ENCODE measurements at regions not wholly inside any gene's neighbourhood (a gene's known extent, or its start where the extent isn't known, plus 50 kb on each side); places are given as distances from the start of the nearest gene placed in this dataset.

DNA sequence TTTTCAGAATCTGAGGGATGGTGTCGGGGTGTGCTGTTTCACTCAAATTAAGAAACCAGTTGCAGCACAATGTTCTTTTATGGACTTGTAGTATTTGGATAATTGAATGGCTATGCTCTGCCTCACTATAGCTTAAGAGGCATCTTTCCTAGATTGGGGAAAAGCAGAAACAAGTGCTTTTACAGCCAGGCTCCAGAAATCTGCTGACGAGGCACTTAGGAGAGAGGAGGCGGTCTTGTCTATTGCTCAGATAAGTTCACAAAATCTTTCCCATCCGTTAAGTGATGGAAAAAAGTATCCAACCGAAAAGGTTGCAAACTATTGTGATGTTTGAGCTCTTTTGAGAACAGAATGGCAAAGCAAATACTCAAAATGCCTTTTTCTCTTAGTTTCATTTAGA is 336.1 kb upstream of the RARB start:
- POLR2A ChIA-PET: no interaction called here
- H3K36me3 Mint-ChIP-seq: no peaks in the 10 kb centered on the region
- H3K4me3 Mint-ChIP-seq: no peak overlapping the region
- no peak for ATAC-seq (ENCODE audit: low read depth)
- DNase-seq: no peak
- H3K4me1 Mint-ChIP-seq: no peaks in the 10 kb centered on the region
- peaks cover 1% of the 10 kb centered on the region for H3K9me3 Mint-ChIP-seq
- no peak overlapping the region for H3K27ac Mint-ChIP-seq
- H3K27me3 Mint-ChIP-seq: no peaks in the 10 kb centered on the region

DNA sequence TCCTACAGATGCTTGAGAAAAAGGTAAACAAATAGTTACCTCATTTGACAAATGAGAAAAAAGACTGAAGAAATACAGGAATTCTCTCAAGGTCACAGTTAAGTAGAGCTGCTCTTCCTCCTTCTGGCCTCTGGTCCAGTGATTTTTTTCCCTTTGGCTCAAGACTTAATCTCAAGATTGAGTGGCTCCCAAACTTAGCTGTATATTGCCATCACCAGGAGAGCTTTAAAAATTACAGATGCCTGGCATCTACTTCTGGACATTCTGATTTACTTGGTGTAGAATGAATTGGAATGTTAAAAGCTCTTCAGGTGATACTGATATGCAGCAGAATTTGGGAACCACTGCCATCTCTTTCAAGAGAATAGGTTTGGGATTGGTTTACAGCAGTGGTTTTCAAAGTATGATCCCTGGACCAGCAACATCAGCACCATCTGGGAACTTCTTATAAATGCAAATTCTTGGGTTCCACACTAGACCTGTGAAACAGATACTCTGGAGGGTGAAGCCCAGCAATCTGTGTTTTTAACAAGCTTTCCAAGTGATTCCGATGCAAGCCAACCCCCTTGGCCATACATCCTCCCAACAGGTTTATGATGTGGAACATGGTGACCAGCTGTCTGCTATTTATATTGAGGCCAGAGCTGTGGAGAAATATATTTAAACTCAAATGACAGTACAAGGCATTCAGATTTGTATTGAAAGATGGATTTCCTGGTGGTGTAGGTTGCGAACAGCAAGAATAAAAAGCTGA is 333.0 kb upstream of the RARB start:
- Mint-ChIP-seq H3K36me3 (no peaks in the 10 kb centered on the region), H3K4me1 (no peaks in the 10 kb centered on the region), H3K9me3 (no peaks in the 10 kb centered on the region), H3K4me3 (no peak overlapping the region), H3K27ac (no peak overlapping the region), H3K27me3 (no peaks in the 10 kb centered on the region)
- POLR2A ChIA-PET: no interaction called here
- ATAC-seq (ENCODE audit: low read depth) (no peak), DNase-seq (no peak)

DNA sequence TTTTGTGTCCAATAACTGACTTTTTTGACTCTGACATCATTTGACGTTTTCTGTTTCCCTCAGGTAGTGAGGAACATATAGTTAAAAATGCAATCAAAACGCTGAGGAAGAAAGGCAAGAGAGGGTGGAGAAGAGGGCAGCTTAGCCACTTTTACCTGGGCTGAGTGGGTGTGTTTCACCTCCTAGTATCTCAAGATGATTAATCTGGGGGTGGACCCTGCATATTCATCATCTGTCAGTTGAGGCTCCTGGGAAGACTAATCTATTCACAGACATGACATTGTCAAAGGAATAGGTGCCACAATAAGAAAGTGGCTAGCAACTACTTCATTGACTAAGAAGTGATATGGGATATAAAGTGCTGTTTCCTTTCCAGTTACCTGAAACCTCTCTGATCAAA is 331.5 kb upstream of the RARB start:
- Mint-ChIP-seq H3K36me3 (no peaks in the 10 kb centered on the region), H3K27ac (no peak overlapping the region), H3K4me3 (no peak overlapping the region), H3K4me1 (no peaks in the 10 kb centered on the region), H3K27me3 (no peaks in the 10 kb centered on the region), H3K9me3 (no peaks in the 10 kb centered on the region)
- POLR2A ChIA-PET: no interaction called here
- no peak for DNase-seq
- no peak for ATAC-seq (ENCODE audit: low read depth)

DNA sequence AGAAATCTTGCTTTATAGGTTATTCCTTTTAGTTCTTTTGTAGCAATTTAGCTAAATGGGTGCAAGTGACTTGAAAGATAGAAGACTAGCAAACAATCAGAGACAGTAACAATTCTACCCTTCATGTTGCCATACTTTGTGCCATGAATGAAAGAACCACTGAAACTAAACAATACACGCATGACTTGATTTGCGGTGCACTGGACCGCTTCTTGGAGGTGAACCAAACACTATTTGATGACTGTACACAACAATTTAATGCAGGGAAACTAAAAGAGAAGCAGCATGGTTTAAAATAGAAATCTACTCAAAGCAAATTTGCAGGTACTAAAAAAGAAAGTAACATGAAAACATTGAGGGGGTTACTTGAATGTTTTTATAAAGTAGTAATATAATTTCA is 331.0 kb upstream of the RARB start:
- Mint-ChIP-seq H3K27ac (no peak overlapping the region), H3K36me3 (no peaks in the 10 kb centered on the region), H3K4me3 (no peak overlapping the region), H3K4me1 (no peaks in the 10 kb centered on the region), H3K27me3 (no peaks in the 10 kb centered on the region), H3K9me3 (no peaks in the 10 kb centered on the region)
- POLR2A ChIA-PET: no interaction called here
- DNase-seq: no peak
- no peak for ATAC-seq (ENCODE audit: low read depth)

DNA sequence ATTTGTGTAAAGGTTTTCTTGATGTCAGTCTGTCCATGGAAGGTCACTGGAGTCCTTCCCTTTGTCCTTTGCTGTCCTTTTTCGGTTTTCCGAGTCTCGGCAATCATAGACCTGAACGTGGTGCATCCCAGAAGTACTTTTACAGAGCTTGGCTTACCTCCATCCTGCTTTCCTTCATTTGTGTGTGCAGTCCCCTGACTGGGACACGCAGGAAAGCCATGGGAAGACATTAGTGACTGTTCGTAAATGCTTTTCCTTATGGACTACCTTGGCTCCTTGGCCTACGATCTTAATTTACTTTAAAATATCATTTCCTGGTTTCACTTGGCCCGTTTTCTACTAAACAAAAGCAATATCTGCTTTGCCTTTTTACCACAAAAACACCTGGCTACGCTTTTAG is 328.4 kb upstream of the RARB start:
- Mint-ChIP-seq H3K27me3 (no peaks in the 10 kb centered on the region), H3K4me1 (no peaks in the 10 kb centered on the region), H3K9me3 (no peaks in the 10 kb centered on the region), H3K27ac (no peak overlapping the region), H3K4me3 (no peak overlapping the region), H3K36me3 (no peaks in the 10 kb centered on the region)
- ATAC-seq (ENCODE audit: low read depth): no peak
- POLR2A ChIA-PET: no interaction called here
- no peak for DNase-seq

DNA sequence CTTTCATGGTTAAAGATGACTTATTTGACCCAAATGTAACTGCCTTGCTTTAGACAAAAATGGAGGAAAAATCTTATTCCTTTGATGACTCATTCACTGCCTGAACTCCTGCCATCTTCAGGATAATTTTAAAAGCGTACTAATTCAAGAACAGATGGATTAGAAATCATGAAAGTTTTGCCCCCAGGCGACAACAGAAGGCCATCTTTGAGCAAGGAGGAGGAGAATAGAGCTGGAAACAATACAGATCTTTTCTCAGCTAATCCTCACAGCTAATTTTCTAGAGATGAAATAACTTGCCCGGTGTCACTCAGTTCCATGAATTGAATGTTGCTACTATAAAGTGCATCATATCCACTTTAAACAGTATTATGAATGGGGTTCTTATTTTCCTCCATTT is 324.7 kb upstream of the RARB start:
- no peaks in the 10 kb centered on the region for H3K27me3 Mint-ChIP-seq
- no peaks in the 10 kb centered on the region for H3K9me3 Mint-ChIP-seq
- no peak overlapping the region for H3K4me3 Mint-ChIP-seq
- no peaks in the 10 kb centered on the region for H3K36me3 Mint-ChIP-seq
- DNase-seq (no peak), ATAC-seq (ENCODE audit: low read depth) (no peak)
- no peak overlapping the region for H3K27ac Mint-ChIP-seq
- no peaks in the 10 kb centered on the region for H3K4me1 Mint-ChIP-seq
- POLR2A ChIA-PET: no interaction called here

DNA sequence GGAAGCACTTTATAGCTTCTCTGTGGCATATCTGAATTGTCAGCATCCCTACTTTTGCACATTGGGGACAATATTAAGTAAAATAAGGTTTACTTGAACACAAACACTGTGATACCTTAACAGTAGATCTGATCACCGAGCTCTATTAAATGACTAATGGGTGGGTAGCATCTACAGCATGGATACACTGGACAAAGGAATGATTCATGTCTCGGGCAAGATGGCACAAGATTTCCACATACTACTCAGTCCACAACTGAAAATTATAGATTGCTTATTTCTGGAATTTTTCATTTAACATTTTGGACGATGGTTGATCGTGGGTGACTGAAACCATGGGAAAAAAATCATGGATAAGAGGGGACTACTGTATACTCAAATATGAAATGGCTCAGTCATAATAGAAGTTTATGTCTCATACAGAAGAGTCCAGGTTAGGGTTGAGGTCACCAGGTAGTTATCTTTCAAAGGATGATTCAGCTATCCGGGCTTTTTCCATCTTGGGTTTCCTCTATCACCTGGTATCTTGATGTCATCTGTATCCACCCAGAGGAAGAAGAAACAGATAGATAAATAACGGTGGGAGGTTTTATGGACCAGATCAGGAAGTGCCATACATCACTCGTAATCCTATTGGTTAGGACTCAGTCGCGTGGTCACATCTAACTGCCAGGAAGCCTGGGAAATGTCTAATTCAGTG is 320.0 kb upstream of the RARB start:
- Mint-ChIP-seq H3K9me3 (no peaks in the 10 kb centered on the region), H3K4me3 (no peak overlapping the region), H3K36me3 (no peaks in the 10 kb centered on the region), H3K27me3 (no peaks in the 10 kb centered on the region), H3K27ac (no peak overlapping the region), H3K4me1 (no peaks in the 10 kb centered on the region)
- POLR2A ChIA-PET: no interaction called here
- ATAC-seq (ENCODE audit: low read depth): no peak
- no peak for DNase-seq

DNA sequence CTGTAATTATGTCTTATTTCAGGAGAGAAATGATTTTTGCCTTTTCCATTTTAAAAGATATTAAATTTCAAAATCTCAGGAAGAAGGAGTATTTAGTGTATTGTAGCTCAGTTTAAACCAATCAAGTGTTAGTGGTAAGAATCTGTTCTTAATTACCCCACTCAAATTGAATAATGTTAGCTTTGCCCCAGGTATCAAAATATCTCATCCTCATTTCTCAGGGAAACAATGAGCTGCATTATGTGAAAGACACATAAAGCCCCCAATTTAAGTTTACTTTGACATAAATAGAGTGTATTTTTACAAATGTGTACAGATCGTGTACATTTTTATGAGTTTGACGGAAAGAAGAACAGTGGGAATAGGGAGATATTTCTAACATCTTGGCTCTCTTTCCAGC is 317.4 kb upstream of the RARB start:
- no peaks in the 10 kb centered on the region for H3K36me3 Mint-ChIP-seq
- H3K4me1 Mint-ChIP-seq: no peaks in the 10 kb centered on the region
- H3K27ac Mint-ChIP-seq: no peak overlapping the region
- no peak overlapping the region for H3K4me3 Mint-ChIP-seq
- POLR2A ChIA-PET: no interaction called here
- no peaks in the 10 kb centered on the region for H3K9me3 Mint-ChIP-seq
- H3K27me3 Mint-ChIP-seq: no peaks in the 10 kb centered on the region
- ATAC-seq (ENCODE audit: low read depth) (no peak), DNase-seq (no peak)

DNA sequence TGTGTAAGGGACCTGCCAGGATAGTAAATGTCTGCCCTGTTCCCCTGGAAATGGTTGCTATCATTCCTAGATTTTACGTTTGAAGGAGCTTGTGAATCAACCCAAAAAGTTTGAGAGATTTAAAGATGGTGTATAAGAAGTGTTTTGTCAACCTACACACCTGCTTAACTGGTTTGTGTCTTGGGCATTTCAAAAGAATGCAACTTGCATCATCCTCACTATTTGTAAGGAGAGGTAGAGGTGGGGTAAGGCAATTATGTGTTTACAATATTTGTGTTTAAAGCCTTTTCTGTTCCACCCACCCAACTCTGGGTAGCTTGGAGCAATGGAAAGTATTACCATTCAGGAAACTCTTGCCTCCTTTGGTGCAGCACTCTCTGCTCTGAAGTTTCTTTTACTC is 314.2 kb upstream of the RARB start:
- no peak for DNase-seq
- POLR2A ChIA-PET: no interaction called here
- H3K36me3 Mint-ChIP-seq: no peaks in the 10 kb centered on the region
- no peaks in the 10 kb centered on the region for H3K4me1 Mint-ChIP-seq
- H3K27me3 Mint-ChIP-seq: no peaks in the 10 kb centered on the region
- no peak for ATAC-seq (ENCODE audit: low read depth)
- H3K27ac Mint-ChIP-seq: no peak overlapping the region
- no peaks in the 10 kb centered on the region for H3K9me3 Mint-ChIP-seq
- no peak overlapping the region for H3K4me3 Mint-ChIP-seq

DNA sequence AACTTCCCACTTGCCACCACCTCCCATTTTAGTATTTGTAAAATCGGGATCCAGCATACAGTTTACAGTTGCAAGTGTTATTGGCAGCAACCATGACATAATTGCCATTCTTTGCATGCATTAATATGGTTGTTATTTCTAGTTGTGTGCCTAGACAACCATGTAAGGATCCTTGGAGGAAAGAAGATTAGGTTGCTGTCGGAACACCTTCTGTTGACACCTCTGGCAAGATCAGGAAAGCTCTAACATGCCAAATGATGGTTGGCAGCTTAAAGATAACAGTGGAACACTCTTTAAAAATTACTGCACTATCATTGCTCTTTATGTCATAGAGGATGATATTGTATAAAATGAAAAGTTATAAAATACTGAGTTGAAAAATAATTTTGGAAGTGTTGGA is 313.5 kb upstream of the RARB start:
- Mint-ChIP-seq H3K4me1 (no peaks in the 10 kb centered on the region), H3K4me3 (no peak overlapping the region), H3K9me3 (no peaks in the 10 kb centered on the region), H3K27me3 (no peaks in the 10 kb centered on the region), H3K36me3 (no peaks in the 10 kb centered on the region), H3K27ac (no peak overlapping the region)
- ATAC-seq (ENCODE audit: low read depth): no peak
- DNase-seq: no peak
- POLR2A ChIA-PET: no interaction called here

DNA sequence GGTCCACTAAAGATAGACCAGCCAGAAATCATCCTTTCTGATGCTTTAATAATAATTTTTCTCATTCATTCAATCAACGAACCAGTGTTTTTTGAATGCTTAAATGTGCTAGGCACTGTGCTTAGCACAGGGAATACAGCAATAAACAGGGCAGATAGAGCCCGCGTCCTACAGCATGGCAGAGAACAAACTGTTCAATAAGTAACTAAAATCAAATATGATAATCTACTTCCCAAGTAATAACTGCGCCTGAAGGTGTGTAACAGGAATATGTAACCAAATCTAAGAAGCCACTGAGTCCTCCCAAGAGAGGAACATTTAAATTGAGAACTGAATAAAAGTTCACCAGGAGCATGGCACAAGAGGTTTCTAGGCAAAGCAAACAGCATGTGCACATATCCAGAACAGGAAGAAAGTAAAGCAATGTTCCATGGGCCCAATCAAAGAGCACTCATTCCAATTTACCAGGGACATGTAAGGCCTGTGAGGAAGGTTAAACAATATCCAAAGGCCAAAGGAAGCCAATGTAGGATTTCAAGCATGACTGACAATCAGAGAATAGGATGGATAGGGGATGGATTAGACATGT is 311.0 kb upstream of the RARB start:
- POLR2A ChIA-PET: no interaction called here
- no peak overlapping the region for H3K27ac Mint-ChIP-seq
- DNase-seq (no peak), ATAC-seq (ENCODE audit: low read depth) (no peak)
- no peaks in the 10 kb centered on the region for H3K4me1 Mint-ChIP-seq
- no peaks in the 10 kb centered on the region for H3K27me3 Mint-ChIP-seq
- peaks cover 1% of the 10 kb centered on the region for H3K9me3 Mint-ChIP-seq
- no peaks in the 10 kb centered on the region for H3K36me3 Mint-ChIP-seq
- no peak overlapping the region for H3K4me3 Mint-ChIP-seq

DNA sequence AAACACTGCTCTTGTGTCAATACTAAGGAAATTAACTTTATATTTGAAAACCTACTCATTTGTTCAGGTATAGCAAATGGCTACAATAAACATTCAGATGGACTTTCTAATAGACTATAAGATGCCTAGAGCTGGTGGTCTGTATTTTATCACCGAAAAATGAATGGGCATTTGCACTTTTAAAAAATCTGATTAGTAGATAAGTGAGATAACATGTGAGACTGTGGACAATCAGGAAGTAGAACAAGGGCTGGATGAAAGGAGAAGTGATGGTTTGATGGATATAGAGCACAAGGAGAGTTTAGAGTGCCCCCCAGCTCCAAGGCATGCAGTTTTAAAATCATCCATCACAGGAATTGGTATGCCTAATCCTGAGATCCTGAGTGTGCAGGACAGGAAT is 308.4 kb upstream of the RARB start:
- Mint-ChIP-seq H3K4me1 (no peaks in the 10 kb centered on the region), H3K36me3 (no peaks in the 10 kb centered on the region), H3K9me3 (peaks cover 1% of the 10 kb centered on the region), H3K4me3 (no peak overlapping the region), H3K27me3 (no peaks in the 10 kb centered on the region), H3K27ac (no peak overlapping the region)
- DNase-seq: no peak
- POLR2A ChIA-PET: no interaction called here
- no peak for ATAC-seq (ENCODE audit: low read depth)

DNA sequence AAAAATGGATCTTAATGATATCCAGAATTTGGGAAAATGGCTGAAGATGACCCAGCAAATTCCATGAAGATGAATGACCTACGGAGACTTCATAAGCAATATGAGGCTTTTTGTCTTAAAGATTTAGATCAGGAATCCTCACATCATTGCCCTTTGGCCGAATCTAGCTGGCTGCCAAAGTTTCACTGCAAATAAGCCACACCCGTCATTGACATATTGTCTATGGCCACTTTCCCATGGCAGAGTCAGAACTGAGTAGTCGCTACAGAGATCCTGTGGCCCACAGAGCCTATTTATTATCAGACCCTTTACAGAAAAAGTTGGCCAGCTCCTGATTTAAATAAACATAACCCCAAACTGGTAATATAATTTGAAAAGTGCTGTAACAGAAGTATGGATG is 307.4 kb upstream of the RARB start:
- POLR2A ChIA-PET: no interaction called here
- Mint-ChIP-seq H3K36me3 (no peaks in the 10 kb centered on the region), H3K9me3 (peaks cover 3% of the 10 kb centered on the region), H3K4me1 (no peaks in the 10 kb centered on the region), H3K4me3 (no peak overlapping the region), H3K27me3 (no peaks in the 10 kb centered on the region), H3K27ac (no peak overlapping the region)
- DNase-seq (no peak), ATAC-seq (ENCODE audit: low read depth) (no peak)

DNA sequence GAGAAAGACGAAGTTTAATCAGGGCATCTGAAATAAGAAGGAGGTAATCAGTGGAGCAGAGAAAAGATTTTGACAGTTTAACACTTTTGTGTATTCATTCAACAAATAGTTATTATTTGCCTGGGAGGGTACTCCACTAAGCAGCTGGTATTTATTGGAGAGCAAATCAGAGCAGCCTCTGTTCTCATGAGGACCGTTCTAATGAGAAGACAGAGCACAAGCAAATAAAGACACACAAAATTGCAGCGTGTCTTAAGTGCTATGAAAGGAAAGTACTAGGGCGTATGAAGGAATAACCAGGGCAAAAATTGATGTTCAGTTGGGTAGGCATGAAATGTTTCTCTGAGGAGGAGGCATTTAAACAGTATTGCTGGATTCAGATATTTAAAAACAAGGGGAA is 302.9 kb upstream of the RARB start:
- DNase-seq (no peak), ATAC-seq (ENCODE audit: low read depth) (no peak)
- H3K36me3 Mint-ChIP-seq: no peaks in the 10 kb centered on the region
- no peaks in the 10 kb centered on the region for H3K27me3 Mint-ChIP-seq
- no peaks in the 10 kb centered on the region for H3K4me1 Mint-ChIP-seq
- no peak overlapping the region for H3K4me3 Mint-ChIP-seq
- POLR2A ChIA-PET: no interaction called here
- no peak overlapping the region for H3K27ac Mint-ChIP-seq
- H3K9me3 Mint-ChIP-seq: peaks cover 5% of the 10 kb centered on the region
